ENCODE measurements at regions not wholly inside any gene's neighbourhood (a gene's known extent, or its start where the extent isn't known, plus 50 kb on each side); places are given as distances from the start of the nearest gene placed in this dataset.

- no peak for TF ChIP-seq TEAD4 (IDR thresholded peaks at IDR 0.05)
- TF ChIP-seq ZBTB7A (IDR thresholded peaks at IDR 0.05; ENCODE audit: low read depth): no peak
Measured at GRCh38 chr1:56434025-56434424, 145.3 kb downstream of the PLPP3 start.

DNA sequence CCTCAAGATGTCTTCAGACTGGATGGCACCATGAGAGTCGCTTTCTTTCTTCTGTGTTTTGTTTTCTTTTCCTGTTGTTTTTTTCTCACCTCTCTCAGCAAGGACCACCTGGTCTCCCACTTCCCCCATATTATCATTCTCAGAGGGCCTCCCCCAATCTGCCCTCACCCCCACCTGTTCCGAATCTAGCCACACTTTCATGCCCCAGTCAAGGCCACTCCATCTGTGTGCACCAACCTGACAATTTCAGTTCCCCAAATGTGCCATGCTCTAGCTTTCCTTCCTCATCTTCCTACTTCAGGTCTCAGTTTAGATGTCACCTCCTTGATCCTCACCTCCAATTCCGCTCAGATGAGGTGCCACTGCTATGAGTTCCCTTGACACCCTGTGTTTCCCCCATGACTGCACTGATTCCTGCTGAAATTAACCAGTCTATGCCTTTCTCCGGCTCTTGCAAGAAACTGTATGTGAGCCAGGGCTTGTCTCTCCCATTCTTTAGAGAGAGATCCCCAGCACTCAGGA, 146.2 kb downstream of the PLPP3 start:
- TF ChIP-seq CREB1 (IDR thresholded peaks at IDR 0.05; ENCODE audit: low read depth) (no peak), RAD21 (IDR thresholded peaks at IDR 0.05; ENCODE audit: low read depth) (no peak), YY1 (IDR thresholded peaks at IDR 0.05; ENCODE audit: low read depth) (no peak), MAX (IDR thresholded peaks at IDR 0.05) (no peak), EGR1 (IDR thresholded peaks at IDR 0.05) (no peak), EP300 (IDR thresholded peaks at IDR 0.05; ENCODE audit: borderline replicate concordance) (no peak), CEBPB (IDR thresholded peaks at IDR 0.05) (no peak), TEAD4 (IDR thresholded peaks at IDR 0.05) (no peak), TAF1 (IDR thresholded peaks at IDR 0.05; ENCODE audit: low read depth) (no peak), FOXM1 (IDR thresholded peaks at IDR 0.05; ENCODE audit: borderline replicate concordance, low read depth) (no peak), ZBTB7A (IDR thresholded peaks at IDR 0.05; ENCODE audit: low read depth) (no peak), NFIC (IDR thresholded peaks at IDR 0.05) (no peak), TCF12 (IDR thresholded peaks at IDR 0.05; ENCODE audit: low read depth) (no peak)
- TF ChIP-seq, protein P1, sequence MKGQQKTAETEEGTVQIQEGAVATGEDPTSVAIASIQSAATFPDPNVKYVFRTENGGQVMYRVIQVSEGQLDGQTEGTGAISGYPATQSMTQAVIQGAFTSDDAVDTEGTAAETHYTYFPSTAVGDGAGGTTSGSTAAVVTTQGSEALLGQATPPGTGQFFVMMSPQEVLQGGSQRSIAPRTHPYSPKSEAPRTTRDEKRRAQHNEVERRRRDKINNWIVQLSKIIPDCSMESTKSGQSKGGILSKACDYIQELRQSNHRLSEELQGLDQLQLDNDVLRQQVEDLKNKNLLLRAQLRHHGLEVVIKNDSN (IDR thresholded peaks at IDR 0.05): no peak
- TF ChIP-seq, protein P2, sequence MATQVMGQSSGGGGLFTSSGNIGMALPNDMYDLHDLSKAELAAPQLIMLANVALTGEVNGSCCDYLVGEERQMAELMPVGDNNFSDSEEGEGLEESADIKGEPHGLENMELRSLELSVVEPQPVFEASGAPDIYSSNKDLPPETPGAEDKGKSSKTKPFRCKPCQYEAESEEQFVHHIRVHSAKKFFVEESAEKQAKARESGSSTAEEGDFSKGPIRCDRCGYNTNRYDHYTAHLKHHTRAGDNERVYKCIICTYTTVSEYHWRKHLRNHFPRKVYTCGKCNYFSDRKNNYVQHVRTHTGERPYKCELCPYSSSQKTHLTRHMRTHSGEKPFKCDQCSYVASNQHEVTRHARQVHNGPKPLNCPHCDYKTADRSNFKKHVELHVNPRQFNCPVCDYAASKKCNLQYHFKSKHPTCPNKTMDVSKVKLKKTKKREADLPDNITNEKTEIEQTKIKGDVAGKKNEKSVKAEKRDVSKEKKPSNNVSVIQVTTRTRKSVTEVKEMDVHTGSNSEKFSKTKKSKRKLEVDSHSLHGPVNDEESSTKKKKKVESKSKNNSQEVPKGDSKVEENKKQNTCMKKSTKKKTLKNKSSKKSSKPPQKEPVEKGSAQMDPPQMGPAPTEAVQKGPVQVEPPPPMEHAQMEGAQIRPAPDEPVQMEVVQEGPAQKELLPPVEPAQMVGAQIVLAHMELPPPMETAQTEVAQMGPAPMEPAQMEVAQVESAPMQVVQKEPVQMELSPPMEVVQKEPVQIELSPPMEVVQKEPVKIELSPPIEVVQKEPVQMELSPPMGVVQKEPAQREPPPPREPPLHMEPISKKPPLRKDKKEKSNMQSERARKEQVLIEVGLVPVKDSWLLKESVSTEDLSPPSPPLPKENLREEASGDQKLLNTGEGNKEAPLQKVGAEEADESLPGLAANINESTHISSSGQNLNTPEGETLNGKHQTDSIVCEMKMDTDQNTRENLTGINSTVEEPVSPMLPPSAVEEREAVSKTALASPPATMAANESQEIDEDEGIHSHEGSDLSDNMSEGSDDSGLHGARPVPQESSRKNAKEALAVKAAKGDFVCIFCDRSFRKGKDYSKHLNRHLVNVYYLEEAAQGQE (IDR thresholded peaks at IDR 0.05; ENCODE audit: low read depth): no peak

- no peak for TF ChIP-seq TCF12 (IDR thresholded peaks at IDR 0.05; ENCODE audit: low read depth)
- no peak for TF ChIP-seq YY1 (IDR thresholded peaks at IDR 0.05; ENCODE audit: low read depth)
- TF ChIP-seq, protein P2 (IDR thresholded peaks at IDR 0.05; ENCODE audit: low read depth): no peak
- TF ChIP-seq CEBPB (IDR thresholded peaks at IDR 0.05): no peak
- no peak for TF ChIP-seq FOXM1 (IDR thresholded peaks at IDR 0.05; ENCODE audit: borderline replicate concordance, low read depth)
Measured at GRCh38 chr1:56432166-56432971, 147.0 kb downstream of the PLPP3 start.

DNA sequence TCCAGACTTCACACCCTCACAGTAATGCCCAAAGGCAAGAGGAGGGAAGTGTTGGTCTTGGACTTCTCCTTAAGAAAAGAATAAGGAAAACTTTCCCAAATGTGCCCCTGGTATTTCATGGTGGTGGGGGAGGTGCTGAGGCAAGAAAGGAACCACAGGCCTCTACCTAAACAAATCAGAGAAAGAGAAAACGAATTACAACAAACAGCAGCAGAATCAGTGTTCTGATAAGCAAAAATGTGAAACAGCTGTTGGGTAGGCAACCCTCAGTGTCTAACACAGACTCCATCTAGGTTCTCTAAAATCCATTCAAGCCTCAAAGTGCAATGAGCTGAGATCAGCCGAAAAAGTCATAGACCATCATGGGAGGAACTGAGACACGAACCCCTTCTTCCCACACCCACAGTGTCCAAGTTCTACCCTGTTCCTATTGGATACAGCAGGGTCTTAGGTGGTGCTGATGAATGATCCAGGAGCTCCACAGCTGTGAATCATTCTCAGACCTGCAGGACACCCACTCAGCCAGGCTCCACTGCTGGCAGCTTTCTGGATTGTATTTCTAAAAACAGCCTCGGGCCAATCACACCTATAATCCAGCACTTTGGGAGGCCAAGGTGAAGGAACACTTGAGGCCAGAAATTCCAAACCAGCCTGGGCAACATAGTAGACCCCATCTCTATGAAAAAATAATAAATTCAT, 149.1 kb downstream of the PLPP3 start:
- no peak for TF ChIP-seq EP300 (IDR thresholded peaks at IDR 0.05; ENCODE audit: borderline replicate concordance)
- no peak for TF ChIP-seq TCF12 (IDR thresholded peaks at IDR 0.05; ENCODE audit: low read depth)
- TF ChIP-seq MAX (IDR thresholded peaks at IDR 0.05): no peak
- no peak for TF ChIP-seq FOXM1 (IDR thresholded peaks at IDR 0.05; ENCODE audit: borderline replicate concordance, low read depth)
- TF ChIP-seq, protein P1 (IDR thresholded peaks at IDR 0.05): no peak
- no peak for TF ChIP-seq NFIC (IDR thresholded peaks at IDR 0.05)
- TF ChIP-seq CEBPB (IDR thresholded peaks at IDR 0.05): no peak
- TF ChIP-seq, protein P2 (IDR thresholded peaks at IDR 0.05; ENCODE audit: low read depth): no peak
- no peak for TF ChIP-seq TAF1 (IDR thresholded peaks at IDR 0.05; ENCODE audit: low read depth)
- no peak for TF ChIP-seq CREB1 (IDR thresholded peaks at IDR 0.05; ENCODE audit: low read depth)
- no peak for TF ChIP-seq ZBTB7A (IDR thresholded peaks at IDR 0.05; ENCODE audit: low read depth)
- TF ChIP-seq YY1 (IDR thresholded peaks at IDR 0.05; ENCODE audit: low read depth): no peak
- no peak for TF ChIP-seq TEAD4 (IDR thresholded peaks at IDR 0.05)
- TF ChIP-seq EGR1 (IDR thresholded peaks at IDR 0.05): no peak
- no peak for TF ChIP-seq RAD21 (IDR thresholded peaks at IDR 0.05; ENCODE audit: low read depth)
